ENCODE measurements at regions not wholly inside any gene's neighbourhood (a gene's known extent, or its start where the extent isn't known, plus 50 kb on each side); places are given as distances from the start of the nearest gene placed in this dataset.

DNA sequence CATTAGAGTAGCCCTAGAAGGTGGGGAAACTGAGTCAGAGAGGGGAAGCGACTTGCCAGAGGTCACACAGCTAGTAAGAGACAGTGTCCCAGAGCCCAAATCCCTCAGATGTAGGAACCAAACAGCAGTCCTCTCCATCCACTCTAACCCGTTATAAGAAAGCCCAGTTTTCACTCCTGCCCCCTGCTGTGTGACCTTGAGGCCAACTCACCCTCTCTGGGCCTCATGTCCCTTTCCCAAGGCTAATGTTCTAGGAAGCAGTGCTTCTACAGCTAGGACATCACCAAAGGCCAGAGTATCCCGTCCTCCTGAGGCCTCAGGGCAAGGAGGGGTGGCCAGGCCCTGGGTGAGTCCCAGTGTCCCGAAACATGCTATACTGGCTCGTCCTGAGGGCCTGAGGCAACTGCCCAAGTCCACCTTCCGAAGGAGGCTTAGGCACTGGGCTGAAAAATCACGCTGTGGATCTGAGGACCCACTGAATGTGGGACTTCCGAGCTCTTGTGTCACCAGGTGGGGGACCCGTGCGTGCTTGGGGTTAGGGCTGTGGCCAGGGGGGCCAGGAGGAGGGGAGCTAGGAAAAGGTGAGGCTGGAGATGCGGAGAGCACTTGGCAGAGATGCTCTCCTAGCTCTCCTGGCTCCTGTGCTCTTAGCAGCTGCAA is 109.2 kb upstream of the SLC6A11 start:
- TF ChIP-seq, protein P1, sequence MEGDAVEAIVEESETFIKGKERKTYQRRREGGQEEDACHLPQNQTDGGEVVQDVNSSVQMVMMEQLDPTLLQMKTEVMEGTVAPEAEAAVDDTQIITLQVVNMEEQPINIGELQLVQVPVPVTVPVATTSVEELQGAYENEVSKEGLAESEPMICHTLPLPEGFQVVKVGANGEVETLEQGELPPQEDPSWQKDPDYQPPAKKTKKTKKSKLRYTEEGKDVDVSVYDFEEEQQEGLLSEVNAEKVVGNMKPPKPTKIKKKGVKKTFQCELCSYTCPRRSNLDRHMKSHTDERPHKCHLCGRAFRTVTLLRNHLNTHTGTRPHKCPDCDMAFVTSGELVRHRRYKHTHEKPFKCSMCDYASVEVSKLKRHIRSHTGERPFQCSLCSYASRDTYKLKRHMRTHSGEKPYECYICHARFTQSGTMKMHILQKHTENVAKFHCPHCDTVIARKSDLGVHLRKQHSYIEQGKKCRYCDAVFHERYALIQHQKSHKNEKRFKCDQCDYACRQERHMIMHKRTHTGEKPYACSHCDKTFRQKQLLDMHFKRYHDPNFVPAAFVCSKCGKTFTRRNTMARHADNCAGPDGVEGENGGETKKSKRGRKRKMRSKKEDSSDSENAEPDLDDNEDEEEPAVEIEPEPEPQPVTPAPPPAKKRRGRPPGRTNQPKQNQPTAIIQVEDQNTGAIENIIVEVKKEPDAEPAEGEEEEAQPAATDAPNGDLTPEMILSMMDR (IDR thresholded peaks at IDR 0.05; ENCODE audit: insufficient read depth, low read depth, low read length): no peak
- TF ChIP-seq EZH2 (IDR thresholded peaks at IDR 0.05; ENCODE audit: insufficient read depth, low read length): no peak

Data from astrocyte (in vitro differentiated cells and primary cell).